DND-41 (cell line): ENCODE measurements at regions not wholly inside any gene's neighbourhood (a gene's known extent, or its start where the extent isn't known, plus 50 kb on each side); places are given as distances from the start of the nearest gene placed in this dataset.

Source experiments
- ATAC-seq: fragments of 200-7000 bp; cut with Tn5 transposase; 3 replicates; pipeline ENCODE4 v1.9.1; 2021; ENCODE audit warnings: low read depth; ENCODE audit not compliant: insufficient read depth
- DNase-seq: peaks from one replicate; pipeline ENCODE4 v3.0.0-alpha.2; 2020
- H2AFZ ChIP-seq: 2 replicates; pipeline ENCODE4 v1.6.0; 2012; ENCODE audit warnings: low read depth, low read length
- H3K27ac ChIP-seq: 2 replicates; pipeline ENCODE4 v1.5.1; 2012; ENCODE audit warnings: low read length, inconsistent platforms
- H3K27me3 ChIP-seq: fragments of 200-600 bp; sonication (generic); 2 replicates; pipeline ENCODE4 v1.6.0; 2012; ENCODE audit warnings: low read length, mild to moderate bottlenecking, inconsistent platforms; ENCODE audit not compliant: insufficient read depth, poor library complexity
- H3K36me3 ChIP-seq: 2 replicates; pipeline ENCODE4 v1.5.1; 2012; ENCODE audit warnings: low read length, inconsistent platforms; ENCODE audit not compliant: insufficient read depth
- H3K4me1 ChIP-seq: 2 replicates; pipeline ENCODE4 v1.5.1; 2012; ENCODE audit warnings: mild to moderate bottlenecking, low read length; ENCODE audit not compliant: insufficient read depth
- H3K4me2 ChIP-seq: 2 replicates; pipeline ENCODE4 v1.6.0; 2012; ENCODE audit warnings: mild to moderate bottlenecking, moderate library complexity, low read length, inconsistent platforms; ENCODE audit not compliant: insufficient read depth
- H3K4me3 ChIP-seq, 2 experiments: fragments of 200-600 bp in 1 of 2; shearing (Covaris generic) in 1 of 2; 2 replicates each; pipeline ENCODE4 v1.5.1; 2012 to 2016; ENCODE audit warnings: inconsistent platforms in 2 of 2, low read length in 2 of 2, mild to moderate bottlenecking in 2 of 2, low read depth in 1 of 2, moderate library complexity in 1 of 2
- H3K79me2 ChIP-seq: 2 replicates; pipeline ENCODE4 v1.6.0; 2012; ENCODE audit warnings: low read length, inconsistent platforms; ENCODE audit not compliant: insufficient read depth
- H3K9ac ChIP-seq: 2 replicates; pipeline ENCODE4 v1.6.0; 2012; ENCODE audit warnings: low read depth, mild to moderate bottlenecking, inconsistent platforms, low read length, moderate library complexity
- H3K9me3 ChIP-seq: 2 replicates; pipeline ENCODE4 v1.5.1; 2012; ENCODE audit warnings: low read length, moderate library complexity, mild to moderate bottlenecking, inconsistent platforms; ENCODE audit not compliant: insufficient read depth, severe bottlenecking
- H4K20me1 ChIP-seq: 2 replicates; pipeline ENCODE4 v1.6.0; 2012; ENCODE audit warnings: low read length; ENCODE audit not compliant: insufficient read depth
- EZH2 ChIP-seq: IDR thresholded peaks from 3 replicates; pipeline ENCODE4 v1.6.1; 2012; ENCODE audit warnings: borderline replicate concordance, low read depth, mild to moderate bottlenecking, moderate library complexity, low read length, inconsistent platforms; ENCODE audit not compliant: severe bottlenecking
- TF ChIP-seq, protein P1 (sequence below): IDR thresholded peaks from 2 replicates; pipeline ENCODE4 v1.5.1; 2012; ENCODE audit warnings: borderline replicate concordance, low read length, moderate library complexity, mild to moderate bottlenecking; ENCODE audit not compliant: poor library complexity, severe bottlenecking; ENCODE audit errors: extremely low read depth

GRCh38 chr18:67145586-67146292, 370.8 kb downstream of the DSEL start:
- no peak overlapping the region for H3K4me2 ChIP-seq
- no peak overlapping the region for H3K9ac ChIP-seq
- DNase-seq (no peak), ATAC-seq (no peak)
- H3K4me3 ChIP-seq: no peak overlapping the region
- no peaks in the 10 kb centered on the region for H3K27me3 ChIP-seq
- H3K4me1 ChIP-seq: no peaks in the 10 kb centered on the region
- no peak overlapping the region for H2AFZ ChIP-seq
- TF ChIP-seq, protein P1, sequence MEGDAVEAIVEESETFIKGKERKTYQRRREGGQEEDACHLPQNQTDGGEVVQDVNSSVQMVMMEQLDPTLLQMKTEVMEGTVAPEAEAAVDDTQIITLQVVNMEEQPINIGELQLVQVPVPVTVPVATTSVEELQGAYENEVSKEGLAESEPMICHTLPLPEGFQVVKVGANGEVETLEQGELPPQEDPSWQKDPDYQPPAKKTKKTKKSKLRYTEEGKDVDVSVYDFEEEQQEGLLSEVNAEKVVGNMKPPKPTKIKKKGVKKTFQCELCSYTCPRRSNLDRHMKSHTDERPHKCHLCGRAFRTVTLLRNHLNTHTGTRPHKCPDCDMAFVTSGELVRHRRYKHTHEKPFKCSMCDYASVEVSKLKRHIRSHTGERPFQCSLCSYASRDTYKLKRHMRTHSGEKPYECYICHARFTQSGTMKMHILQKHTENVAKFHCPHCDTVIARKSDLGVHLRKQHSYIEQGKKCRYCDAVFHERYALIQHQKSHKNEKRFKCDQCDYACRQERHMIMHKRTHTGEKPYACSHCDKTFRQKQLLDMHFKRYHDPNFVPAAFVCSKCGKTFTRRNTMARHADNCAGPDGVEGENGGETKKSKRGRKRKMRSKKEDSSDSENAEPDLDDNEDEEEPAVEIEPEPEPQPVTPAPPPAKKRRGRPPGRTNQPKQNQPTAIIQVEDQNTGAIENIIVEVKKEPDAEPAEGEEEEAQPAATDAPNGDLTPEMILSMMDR: no peak
- TF ChIP-seq EZH2: no peak
- no peak overlapping the region for H3K27ac ChIP-seq
- H4K20me1 ChIP-seq: no peaks in the 10 kb centered on the region
- no peaks in the 10 kb centered on the region for H3K79me2 ChIP-seq
- no peaks in the 10 kb centered on the region for H3K9me3 ChIP-seq
- H3K36me3 ChIP-seq: no peaks in the 10 kb centered on the region

DNA sequence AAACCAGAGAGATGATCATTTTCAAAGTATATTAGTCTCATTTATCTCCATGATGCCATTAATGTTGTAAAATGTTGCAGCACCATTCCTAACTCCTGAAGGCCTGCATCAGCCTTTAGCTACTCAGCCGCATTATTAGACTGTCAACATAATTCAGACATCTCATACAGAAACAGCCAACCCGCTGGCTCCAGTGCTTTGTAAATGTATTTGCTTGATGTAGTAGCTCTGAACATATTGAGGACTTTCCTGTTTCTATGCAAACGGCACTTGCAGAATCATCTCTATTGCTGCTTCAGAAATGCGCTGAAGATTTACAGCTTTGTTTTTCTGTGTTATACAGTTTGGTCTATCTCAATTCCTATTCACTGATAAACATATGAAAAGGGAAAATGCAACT, 372.2 kb downstream of the DSEL start:
- TF ChIP-seq, protein P1: no peak
- no peak for TF ChIP-seq EZH2
- DNase-seq (no peak), ATAC-seq (no peak)
- no peaks in the 10 kb centered on the region for H3K27me3 ChIP-seq
- no peak overlapping the region for H3K4me3 ChIP-seq
- H3K9ac ChIP-seq: no peak overlapping the region
- no peaks in the 10 kb centered on the region; the same call in 1 of the 2 replicates for H4K20me1 ChIP-seq
- no peak overlapping the region for H3K4me2 ChIP-seq
- H3K36me3 ChIP-seq: no peaks in the 10 kb centered on the region
- no peaks in the 10 kb centered on the region for H3K9me3 ChIP-seq
- no peaks in the 10 kb centered on the region for H3K4me1 ChIP-seq
- no peak overlapping the region for H2AFZ ChIP-seq
- no peak overlapping the region for H3K27ac ChIP-seq
- H3K79me2 ChIP-seq: no peaks in the 10 kb centered on the region

DNA sequence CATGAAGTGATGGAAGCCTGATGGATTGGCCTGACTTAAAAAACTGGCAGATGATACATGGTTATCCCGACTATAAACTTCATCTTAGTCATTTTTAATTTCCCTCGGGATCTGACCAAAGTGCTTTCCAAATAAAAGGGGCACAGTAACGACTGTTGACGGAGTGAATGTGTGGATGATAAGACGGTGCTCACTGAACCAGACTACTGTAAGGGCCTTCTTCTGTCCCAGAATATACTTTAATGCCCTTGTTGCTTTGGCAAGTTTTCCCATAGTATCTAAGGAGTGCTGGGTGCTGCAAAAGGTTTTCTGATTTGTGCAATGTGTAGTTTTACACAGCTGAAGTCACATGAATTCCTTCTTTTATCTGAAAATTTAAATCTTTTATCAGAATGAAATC, 373.5 kb downstream of the DSEL start:
- Histone ChIP-seq H2AFZ (no peak overlapping the region), H3K9me3 (no peaks in the 10 kb centered on the region), H3K9ac (no peak overlapping the region), H3K4me2 (no peak overlapping the region), H3K36me3 (no peaks in the 10 kb centered on the region), H3K27ac (no peak overlapping the region), H3K79me2 (no peaks in the 10 kb centered on the region), H3K4me3 (no peak overlapping the region), H3K27me3 (no peaks in the 10 kb centered on the region), H4K20me1 (no peaks in the 10 kb centered on the region; the same call in 1 of the 2 replicates), H3K4me1 (no peaks in the 10 kb centered on the region)
- DNase-seq (no peak), ATAC-seq (no peak)
- TF ChIP-seq, protein P1: no peak
- no peak for TF ChIP-seq EZH2
